ENCODE measurements at regions not wholly inside any gene's neighbourhood (a gene's known extent, or its start where the extent isn't known, plus 50 kb on each side); places are given as distances from the start of the nearest gene placed in this dataset.

- TF ChIP-seq CTCF (CRISPR knock-in tag; IDR thresholded peaks at IDR 0.05) (no peak), POLR2AphosphoS5 (IDR thresholded peaks at IDR 0.05; ENCODE audit: low read depth, low read length) (no peak), FOXK2 (IDR thresholded peaks at IDR 0.05) (no peak), MLLT10 (CRISPR knock-in tag; IDR thresholded peaks at IDR 0.05) (no peak), PITX1 (CRISPR knock-in tag; IDR thresholded peaks at IDR 0.05) (no peak), PCBP2 (optimal IDR thresholded peaks at IDR 0.05; ENCODE audit: low read depth, low read length, poor library complexity, severe bottlenecking) (no peak), E2F5 (CRISPR knock-in tag; conservative IDR thresholded peaks at IDR 0.05) (no peak), ZNF136 (CRISPR knock-in tag; IDR thresholded peaks at IDR 0.05; ENCODE audit: low read depth) (no peak)
Measured at GRCh38 chr6:22779062-22779461, 209.7 kb downstream of the HDGFL1 start.

Data from HepG2 (cell line).